BE2C (cell line): ENCODE measurements at regions not wholly inside any gene's neighbourhood (a gene's known extent, or its start where the extent isn't known, plus 50 kb on each side); places are given as distances from the start of the nearest gene placed in this dataset.

ENCODE experiments used
- DNase-seq: peaks from one replicate; pipeline ENCODE4 v3.0.0-alpha.2; 2020
- H3K27me3 ChIP-seq: fragments of 250-450 bp; sonication (Bioruptor Pico); 2 replicates; pipeline ENCODE4 v1.5.1; 2020; ENCODE audit warnings: mild to moderate bottlenecking
- H3K36me3 ChIP-seq: fragments of 250-450 bp; sonication (Bioruptor Pico); 2 replicates; pipeline ENCODE4 v1.5.1; 2020; ENCODE audit warnings: mild to moderate bottlenecking
- H3K4me1 ChIP-seq: fragments of 250-450 bp; sonication (Bioruptor Pico); 2 replicates; pipeline ENCODE4 v1.5.1; 2020
- H3K4me3 ChIP-seq: 2 replicates; pipeline ENCODE4 v1.5.1; 2011; ENCODE audit warnings: low read depth, low read length
- H3K9me3 ChIP-seq: fragments of 250-450 bp; sonication (Bioruptor Pico); 2 replicates; pipeline ENCODE4 v1.5.1; 2020
- TF ChIP-seq, protein P1 (sequence below): IDR thresholded peaks from 2 replicates; pipeline ENCODE4 v1.5.1; 2012; ENCODE audit warnings: mild to moderate bottlenecking, low read depth, low read length

DNA sequence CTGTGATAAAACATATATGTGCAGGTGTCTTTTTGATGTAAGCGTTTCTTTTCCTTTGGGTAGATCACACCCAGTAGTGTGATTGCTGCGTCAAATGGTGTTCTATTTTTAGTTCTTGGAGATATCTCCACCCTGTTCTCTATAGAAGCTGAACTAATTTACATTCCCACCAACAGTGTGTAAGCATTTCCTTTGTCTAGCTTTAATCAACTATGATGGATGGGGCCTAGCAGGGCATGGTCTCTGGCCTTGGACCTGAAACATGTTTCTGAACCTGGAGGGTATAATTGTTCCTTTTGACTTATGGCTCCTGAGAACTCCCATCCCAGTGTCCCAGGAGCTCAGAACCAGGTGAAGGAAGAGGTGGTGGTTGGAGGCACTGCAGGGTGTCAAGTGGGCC, 93.9 kb downstream of the HAPSTR1 start:
- TF ChIP-seq, protein P1, sequence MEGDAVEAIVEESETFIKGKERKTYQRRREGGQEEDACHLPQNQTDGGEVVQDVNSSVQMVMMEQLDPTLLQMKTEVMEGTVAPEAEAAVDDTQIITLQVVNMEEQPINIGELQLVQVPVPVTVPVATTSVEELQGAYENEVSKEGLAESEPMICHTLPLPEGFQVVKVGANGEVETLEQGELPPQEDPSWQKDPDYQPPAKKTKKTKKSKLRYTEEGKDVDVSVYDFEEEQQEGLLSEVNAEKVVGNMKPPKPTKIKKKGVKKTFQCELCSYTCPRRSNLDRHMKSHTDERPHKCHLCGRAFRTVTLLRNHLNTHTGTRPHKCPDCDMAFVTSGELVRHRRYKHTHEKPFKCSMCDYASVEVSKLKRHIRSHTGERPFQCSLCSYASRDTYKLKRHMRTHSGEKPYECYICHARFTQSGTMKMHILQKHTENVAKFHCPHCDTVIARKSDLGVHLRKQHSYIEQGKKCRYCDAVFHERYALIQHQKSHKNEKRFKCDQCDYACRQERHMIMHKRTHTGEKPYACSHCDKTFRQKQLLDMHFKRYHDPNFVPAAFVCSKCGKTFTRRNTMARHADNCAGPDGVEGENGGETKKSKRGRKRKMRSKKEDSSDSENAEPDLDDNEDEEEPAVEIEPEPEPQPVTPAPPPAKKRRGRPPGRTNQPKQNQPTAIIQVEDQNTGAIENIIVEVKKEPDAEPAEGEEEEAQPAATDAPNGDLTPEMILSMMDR = no peak
- H3K27me3 ChIP-seq = no peaks in the 10 kb centered on the region
- H3K4me3 ChIP-seq = no peak overlapping the region

DNA sequence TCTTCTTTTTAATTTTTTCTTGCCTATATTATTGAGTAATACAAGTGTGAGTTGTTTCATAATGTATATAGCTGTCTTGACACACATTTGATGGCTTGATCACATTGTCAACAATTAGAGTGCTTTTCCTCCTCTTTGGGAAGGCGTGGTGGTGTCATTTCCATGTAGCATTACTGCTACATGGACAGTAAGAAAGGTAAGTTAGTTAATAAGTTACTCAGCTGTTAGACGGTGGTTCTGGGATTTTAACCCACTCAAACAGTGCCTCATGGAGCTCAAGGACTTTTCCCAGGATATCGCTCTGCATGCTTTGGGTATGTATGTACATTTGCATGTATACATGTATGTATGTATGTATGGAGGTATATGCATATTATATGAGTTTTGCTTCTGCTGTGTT, 94.6 kb downstream of the HAPSTR1 start:
- H3K36me3 ChIP-seq = no peaks in the 10 kb centered on the region
- no peaks in the 10 kb centered on the region for H3K27me3 ChIP-seq
- no peak overlapping the region for H3K4me3 ChIP-seq
- TF ChIP-seq, protein P1 = no peak
- H3K4me1 ChIP-seq = no peaks in the 10 kb centered on the region
- DNase-seq = no peak
- peaks cover 4% of the 10 kb centered on the region; the same call in 1 of the 2 replicates for H3K9me3 ChIP-seq

More for the DNA sequence above, 93.9 kb downstream of the HAPSTR1 start:
- Histone ChIP-seq H3K9me3 (no peaks in the 10 kb centered on the region), H3K4me1 (no peaks in the 10 kb centered on the region), H3K36me3 (no peaks in the 10 kb centered on the region)
- no peak for DNase-seq

DNA sequence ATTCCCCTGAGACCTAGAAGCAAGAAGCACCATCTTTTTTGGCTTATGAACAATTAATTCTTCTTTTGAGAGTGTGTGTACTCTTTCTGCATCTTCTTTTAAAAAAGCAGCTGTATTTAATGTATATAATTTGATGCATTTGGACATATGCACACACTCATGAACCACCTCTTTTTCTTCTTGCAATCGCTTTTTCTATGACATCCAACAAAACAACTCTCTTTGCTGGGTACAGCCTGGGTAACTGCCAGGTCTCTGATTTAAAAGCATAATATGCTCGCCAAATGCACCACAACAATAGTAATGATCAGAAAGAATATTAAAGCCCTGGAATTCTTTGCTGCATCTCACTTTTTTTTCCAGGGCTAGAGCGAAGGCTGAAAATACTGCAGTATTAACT, 97.3 kb downstream of the HAPSTR1 start:
- no peaks in the 10 kb centered on the region for H3K27me3 ChIP-seq
- peaks cover 4% of the 10 kb centered on the region; the same call in 1 of the 2 replicates for H3K9me3 ChIP-seq
- TF ChIP-seq, protein P1 = no peak
- no peaks in the 10 kb centered on the region for H3K36me3 ChIP-seq
- DNase-seq = no peak
- no peak overlapping the region for H3K4me3 ChIP-seq
- no peaks in the 10 kb centered on the region for H3K4me1 ChIP-seq

DNA sequence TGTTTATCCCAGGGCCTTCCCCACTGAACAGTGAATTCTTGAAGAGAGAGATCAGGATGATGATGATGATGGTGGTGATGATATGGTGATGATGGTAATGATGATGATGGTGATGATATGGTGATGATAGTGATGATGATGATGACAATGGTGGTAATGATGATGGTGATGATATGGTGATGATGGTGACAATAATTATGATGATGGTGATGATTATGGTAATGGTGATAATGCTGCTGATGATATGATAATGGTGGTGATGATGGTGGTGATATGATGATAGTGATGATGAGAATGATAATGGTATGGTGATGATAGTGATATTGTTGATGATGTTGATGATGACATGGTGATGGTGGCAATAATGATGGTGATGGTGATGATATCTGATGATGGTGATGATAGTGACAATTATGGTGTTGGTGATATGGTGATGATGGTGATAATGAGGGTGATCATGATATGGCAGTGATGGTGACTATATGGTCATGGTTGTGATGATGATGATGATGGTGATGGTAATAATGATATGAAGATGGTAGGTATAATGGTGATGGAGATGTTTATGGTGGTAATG, 99.9 kb downstream of the HAPSTR1 start:
- Histone ChIP-seq H3K9me3 (peaks cover 4% of the 10 kb centered on the region; the same call in 1 of the 2 replicates), H3K36me3 (no peaks in the 10 kb centered on the region), H3K4me1 (no peaks in the 10 kb centered on the region), H3K4me3 (no peak overlapping the region), H3K27me3 (no peaks in the 10 kb centered on the region)
- no peak for DNase-seq
- TF ChIP-seq, protein P1 = no peak

DNA sequence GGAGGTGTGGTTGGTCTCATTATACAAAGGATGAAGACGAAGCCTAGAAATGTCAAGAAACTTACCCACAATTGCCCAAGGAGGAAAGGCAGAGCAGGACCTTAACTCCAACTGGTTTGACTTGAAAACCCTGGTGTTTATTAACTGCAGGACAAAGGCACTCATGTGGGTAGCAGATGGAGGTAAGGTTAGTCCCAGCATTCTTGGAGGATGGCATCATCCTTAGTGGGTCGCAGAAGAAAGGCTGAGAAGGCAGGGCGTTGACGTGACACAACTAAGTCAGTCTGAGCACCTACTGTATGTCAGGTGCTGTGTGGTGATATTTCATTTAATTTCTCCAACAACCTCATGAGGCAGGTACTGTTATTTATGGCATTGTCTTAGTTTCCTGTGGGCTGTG, 101.3 kb downstream of the HAPSTR1 start:
- Histone ChIP-seq H3K9me3 (peaks cover 4% of the 10 kb centered on the region; the same call in 1 of the 2 replicates), H3K4me1 (no peaks in the 10 kb centered on the region), H3K4me3 (no peak overlapping the region), H3K27me3 (no peaks in the 10 kb centered on the region), H3K36me3 (no peaks in the 10 kb centered on the region)
- no peak for DNase-seq
- TF ChIP-seq, protein P1 = no peak

DNA sequence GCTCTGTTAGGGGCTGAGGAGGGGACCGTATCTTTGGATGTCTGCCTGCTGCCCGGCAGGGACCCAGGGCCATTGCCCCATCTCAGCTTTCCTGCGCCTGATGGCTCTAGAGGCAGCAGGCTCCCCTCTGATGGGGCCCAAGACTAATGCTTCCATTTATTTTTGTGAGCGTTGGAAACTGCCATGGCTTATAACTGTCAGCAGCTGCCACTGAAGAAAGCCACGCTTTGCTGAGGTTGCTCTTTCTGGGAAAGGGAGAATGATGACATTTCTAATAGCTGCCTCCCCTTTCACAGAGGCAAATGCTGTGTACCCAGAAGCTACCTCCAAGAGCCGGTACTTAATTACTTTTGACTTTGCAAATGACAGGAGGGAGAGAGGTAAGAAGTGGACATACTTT, 103.8 kb downstream of the HAPSTR1 start:
- DNase-seq = no peak
- TF ChIP-seq, protein P1 = no peak
- no peaks in the 10 kb centered on the region for H3K36me3 ChIP-seq
- H3K9me3 ChIP-seq = peaks cover 4% of the 10 kb centered on the region; the same call in 1 of the 2 replicates
- H3K4me3 ChIP-seq = no peak overlapping the region
- no peaks in the 10 kb centered on the region for H3K27me3 ChIP-seq
- no peaks in the 10 kb centered on the region for H3K4me1 ChIP-seq
